ACC112 (cell line): ENCODE measurements at regions not wholly inside any gene's neighbourhood (a gene's known extent, or its start where the extent isn't known, plus 50 kb on each side); places are given as distances from the start of the nearest gene placed in this dataset.

Source experiments
- H2AFZ ChIP-seq: fragments of 200-600 bp; sonication (generic); one replicate; pipeline ENCODE4 v1.6.0; 2017; ENCODE audit warnings: antibody characterized with exemption, low read length; ENCODE audit not compliant: unreplicated experiment
- H3K27ac ChIP-seq: fragments of 200-600 bp; sonication (generic); 2 replicates; pipeline ENCODE4 v1.5.1; 2014; ENCODE audit warnings: low read depth, mild to moderate bottlenecking, antibody characterized with exemption, low read length, moderate library complexity
- H3K27me3 ChIP-seq: fragments of 200-600 bp; sonication (generic); 2 replicates; pipeline ENCODE4 v1.6.1; 2014; ENCODE audit warnings: mild to moderate bottlenecking, antibody characterized with exemption, low read length, moderate library complexity, mixed read lengths; ENCODE audit not compliant: insufficient read depth
- H3K36me3 ChIP-seq: fragments of 200-600 bp; sonication (generic); 2 replicates; pipeline ENCODE4 v1.6.1; 2016; ENCODE audit warnings: mild to moderate bottlenecking, antibody characterized with exemption, low read length, moderate library complexity, mixed read lengths; ENCODE audit not compliant: insufficient read depth
- H3K4me1 ChIP-seq: fragments of 200-600 bp; sonication (generic); one replicate; pipeline ENCODE4 v1.6.1; 2016; ENCODE audit warnings: low read length, mixed read lengths; ENCODE audit not compliant: insufficient read depth, unreplicated experiment, control insufficient read depth
- H3K4me3 ChIP-seq: fragments of 200-600 bp; sonication (generic); 2 replicates; pipeline ENCODE4 v1.5.1; 2014; ENCODE audit warnings: mild to moderate bottlenecking, low read depth, low read length
- H3K79me2 ChIP-seq: fragments of 200-600 bp; sonication (generic); one replicate; pipeline ENCODE4 v1.6.0; 2016; ENCODE audit warnings: low read length; ENCODE audit not compliant: control insufficient read depth, unreplicated experiment, insufficient read depth

- H3K79me2 ChIP-seq = no peaks in the 10 kb centered on the region
- no peak overlapping the region for H2AFZ ChIP-seq
- H3K4me3 ChIP-seq = no peak overlapping the region
- H3K27ac ChIP-seq = no peak overlapping the region
- no peaks in the 10 kb centered on the region for H3K36me3 ChIP-seq
- no peaks in the 10 kb centered on the region for H3K4me1 ChIP-seq
- no peaks in the 10 kb centered on the region for H3K27me3 ChIP-seq
These were observed 309.5 kb downstream of the FBXO15 start for GRCh38 chr18:73838107-73838506.

DNA sequence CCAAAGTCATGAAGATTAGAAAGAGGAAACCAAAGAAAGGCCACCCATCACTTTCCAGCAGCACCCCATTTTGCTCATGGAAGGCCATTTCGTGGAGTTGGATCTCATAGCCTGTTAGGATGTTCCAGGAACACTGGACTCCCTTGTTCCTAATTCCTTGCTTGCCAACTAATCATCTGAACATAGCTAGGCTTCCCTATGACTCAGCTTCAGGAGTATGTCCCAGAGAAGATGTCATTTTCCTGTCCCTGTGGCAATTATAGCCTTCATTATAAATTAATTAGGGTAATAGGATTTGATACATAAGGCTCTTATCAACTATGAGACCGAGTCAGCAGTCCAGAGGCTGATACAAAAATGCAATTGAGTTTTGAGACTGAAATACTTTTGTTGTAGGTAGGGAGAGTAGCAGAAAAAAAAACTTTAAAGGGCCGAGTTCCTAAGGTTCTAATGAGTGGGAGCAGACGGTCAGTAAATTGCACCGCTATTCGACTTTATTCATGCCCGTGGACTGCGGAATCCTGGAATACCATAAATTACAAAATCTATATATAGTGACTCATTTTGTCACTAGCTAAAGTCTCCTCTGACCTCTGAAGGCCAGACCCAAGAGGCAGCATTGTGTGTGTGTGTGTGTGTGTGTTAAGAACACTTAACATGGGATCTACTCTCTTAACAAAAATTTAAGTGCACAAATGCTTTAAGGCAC is 311.8 kb downstream of the FBXO15 start:
- Histone ChIP-seq H3K4me1 (no peaks in the 10 kb centered on the region), H2AFZ (no peak overlapping the region), H3K79me2 (no peaks in the 10 kb centered on the region), H3K27ac (no peak overlapping the region), H3K27me3 (no peaks in the 10 kb centered on the region), H3K4me3 (no peak overlapping the region), H3K36me3 (no peaks in the 10 kb centered on the region)

- H3K79me2 ChIP-seq = no peaks in the 10 kb centered on the region
- no peak overlapping the region for H3K27ac ChIP-seq
- no peak overlapping the region for H3K4me3 ChIP-seq
- no peaks in the 10 kb centered on the region for H3K4me1 ChIP-seq
- no peaks in the 10 kb centered on the region for H3K27me3 ChIP-seq
- H3K36me3 ChIP-seq = no peaks in the 10 kb centered on the region
- no peak overlapping the region for H2AFZ ChIP-seq
These were observed 312.6 kb downstream of the FBXO15 start for GRCh38 chr18:73835039-73835438.

GRCh38 chr18:73831688-73832087 is 315.9 kb downstream of the FBXO15 start:
- no peaks in the 10 kb centered on the region for H3K79me2 ChIP-seq
- H3K27me3 ChIP-seq = no peaks in the 10 kb centered on the region
- no peak overlapping the region for H3K4me3 ChIP-seq
- H2AFZ ChIP-seq = no peak overlapping the region
- no peak overlapping the region for H3K27ac ChIP-seq
- H3K4me1 ChIP-seq = no peaks in the 10 kb centered on the region
- no peaks in the 10 kb centered on the region for H3K36me3 ChIP-seq

- no peaks in the 10 kb centered on the region for H3K4me1 ChIP-seq
- H3K27me3 ChIP-seq = no peaks in the 10 kb centered on the region
- H3K4me3 ChIP-seq = no peak overlapping the region
- no peak overlapping the region for H2AFZ ChIP-seq
- H3K27ac ChIP-seq = no peak overlapping the region
- no peaks in the 10 kb centered on the region for H3K36me3 ChIP-seq
- no peaks in the 10 kb centered on the region for H3K79me2 ChIP-seq
These were observed 318.5 kb downstream of the FBXO15 start for GRCh38 chr18:73829146-73829545.

GRCh38 chr18:73827801-73828200 is 319.8 kb downstream of the FBXO15 start:
- Histone ChIP-seq H3K79me2 (no peaks in the 10 kb centered on the region), H3K36me3 (no peaks in the 10 kb centered on the region), H3K4me3 (no peak overlapping the region), H3K27me3 (no peaks in the 10 kb centered on the region), H3K4me1 (no peaks in the 10 kb centered on the region), H2AFZ (no peak overlapping the region), H3K27ac (no peak overlapping the region)

GRCh38 chr18:73826098-73826497 is 321.5 kb downstream of the FBXO15 start:
- Histone ChIP-seq H3K4me3 (no peak overlapping the region), H3K79me2 (no peaks in the 10 kb centered on the region), H2AFZ (no peak overlapping the region), H3K4me1 (no peaks in the 10 kb centered on the region), H3K36me3 (no peaks in the 10 kb centered on the region), H3K27me3 (no peaks in the 10 kb centered on the region), H3K27ac (no peak overlapping the region)

- Histone ChIP-seq H3K4me3 (no peak overlapping the region), H3K4me1 (no peaks in the 10 kb centered on the region), H3K27me3 (no peaks in the 10 kb centered on the region), H3K36me3 (no peaks in the 10 kb centered on the region), H2AFZ (no peak overlapping the region), H3K79me2 (no peaks in the 10 kb centered on the region), H3K27ac (no peak overlapping the region)
These were observed 323.0 kb downstream of the FBXO15 start for GRCh38 chr18:73824671-73825070.

GRCh38 chr18:73812423-73812822 is 335.2 kb downstream of the FBXO15 start:
- no peaks in the 10 kb centered on the region for H3K36me3 ChIP-seq
- H3K4me1 ChIP-seq = no peaks in the 10 kb centered on the region
- no peak overlapping the region for H3K27ac ChIP-seq
- H2AFZ ChIP-seq = no peak overlapping the region
- no peak overlapping the region for H3K4me3 ChIP-seq
- H3K79me2 ChIP-seq = no peaks in the 10 kb centered on the region
- no peaks in the 10 kb centered on the region for H3K27me3 ChIP-seq

DNA sequence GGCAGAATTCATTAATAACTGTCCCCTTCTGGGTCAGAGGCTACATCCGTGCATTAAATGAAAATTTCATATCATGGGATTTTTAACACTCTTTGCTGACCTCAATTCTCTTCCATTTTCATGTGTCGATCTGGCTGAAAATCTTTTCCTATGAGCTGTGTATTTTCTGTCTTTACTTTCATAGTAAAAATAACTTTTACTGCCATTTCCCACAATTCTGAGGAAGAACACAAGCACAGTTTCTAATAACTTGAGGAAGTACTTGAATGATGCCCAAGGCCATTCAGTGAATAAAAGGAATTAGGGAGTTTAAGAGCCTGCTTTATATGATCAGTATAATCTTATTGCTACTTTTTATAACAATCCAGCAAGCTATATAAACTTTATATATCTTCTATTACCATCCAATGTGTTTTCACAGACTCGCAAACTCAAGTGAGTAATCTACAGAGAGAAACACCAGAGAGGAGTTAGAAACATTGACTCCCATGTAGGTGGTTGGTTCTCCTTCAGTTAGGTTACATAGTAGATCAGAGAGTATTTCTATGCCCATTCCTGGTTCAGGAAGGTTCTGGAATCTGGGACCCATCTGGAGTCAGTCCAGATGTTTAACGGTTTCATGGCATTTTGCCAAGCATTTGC is 340.0 kb downstream of the FBXO15 start:
- no peaks in the 10 kb centered on the region for H3K27me3 ChIP-seq
- H3K79me2 ChIP-seq = no peaks in the 10 kb centered on the region
- H3K27ac ChIP-seq = no peak overlapping the region
- H3K4me3 ChIP-seq = no peak overlapping the region
- H2AFZ ChIP-seq = no peak overlapping the region
- H3K36me3 ChIP-seq = no peaks in the 10 kb centered on the region
- no peaks in the 10 kb centered on the region for H3K4me1 ChIP-seq

DNA sequence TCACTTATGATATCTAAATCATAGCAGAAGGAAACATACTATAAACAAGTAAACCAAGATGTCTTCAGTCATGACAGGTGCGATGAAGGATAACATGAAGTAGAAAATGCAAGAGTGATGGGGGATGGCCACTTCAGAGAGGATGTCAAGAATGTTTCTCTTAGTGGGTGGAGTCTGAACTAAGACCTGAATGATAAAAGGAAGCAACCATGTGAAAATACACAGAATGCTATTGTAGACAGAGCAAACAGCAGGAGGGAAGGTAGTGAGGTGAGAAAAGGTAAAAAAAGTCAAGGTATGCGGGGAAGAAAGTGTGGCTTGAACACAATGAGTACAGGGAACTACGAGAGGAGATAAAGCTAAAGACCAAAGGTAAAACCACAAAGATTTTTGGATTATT is 341.6 kb downstream of the FBXO15 start:
- no peaks in the 10 kb centered on the region for H3K79me2 ChIP-seq
- no peak overlapping the region for H3K27ac ChIP-seq
- no peaks in the 10 kb centered on the region for H3K36me3 ChIP-seq
- no peak overlapping the region for H2AFZ ChIP-seq
- H3K4me1 ChIP-seq = no peaks in the 10 kb centered on the region
- no peaks in the 10 kb centered on the region for H3K27me3 ChIP-seq
- no peak overlapping the region for H3K4me3 ChIP-seq
